GM18520 (cell line): ENCODE measurements at regions not wholly inside any gene's neighbourhood (a gene's known extent, or its start where the extent isn't known, plus 50 kb on each side); places are given as distances from the start of the nearest gene placed in this dataset.
"Not testable (repeated sequence)": the region's sequence is repeated elsewhere in the genome, so short reads cannot be mapped to it uniquely, and the experiment has no call there.

ENCODE experiments used
- ATAC-seq: cut with Tn5 transposase; IDR thresholded peaks from one replicate; pipeline ENCODE4 v1.9.1; 2021; ENCODE audit not compliant: unreplicated experiment

DNA sequence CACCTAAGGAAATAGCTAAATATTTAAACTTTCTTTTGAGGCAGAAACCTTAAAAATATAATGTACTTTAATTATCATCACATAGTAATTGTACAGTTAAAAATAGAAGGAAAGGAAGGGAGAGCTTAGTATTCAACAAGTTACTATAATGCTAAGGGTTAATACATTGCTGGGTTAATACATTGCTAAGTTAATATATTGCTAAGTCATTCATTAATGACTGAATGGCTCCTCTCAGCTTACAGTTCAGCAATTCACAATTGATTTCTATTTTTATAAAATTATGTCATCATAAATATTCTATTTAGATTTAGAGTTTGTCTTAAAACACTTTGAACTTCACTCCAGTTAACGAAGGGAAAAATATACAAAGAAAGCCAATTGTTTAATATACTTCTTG, 207.9 kb downstream of the BMP4 start:
- no peak for ATAC-seq

GRCh38 chr14:53744857-53745256, 211.8 kb downstream of the BMP4 start:
- no peak for ATAC-seq

- no peak for ATAC-seq
Observed at GRCh38 chr14:53743371-53743770, 213.3 kb downstream of the BMP4 start.

- no peak for ATAC-seq
Observed at GRCh38 chr14:53742233-53742620, 214.4 kb downstream of the BMP4 start.

- no peak for ATAC-seq
Observed at GRCh38 chr14:53741479-53742232, 215.0 kb downstream of the BMP4 start.

- no peak for ATAC-seq
Observed at GRCh38 chr14:53740570-53740969, 216.1 kb downstream of the BMP4 start.

- ATAC-seq: no peak
Observed at GRCh38 chr14:53735916-53736315, 220.7 kb downstream of the BMP4 start.

GRCh38 chr14:53723221-53723620, 233.4 kb downstream of the BMP4 start:
- ATAC-seq: no peak

GRCh38 chr14:53719536-53719935, 237.1 kb downstream of the BMP4 start:
- no peak for ATAC-seq

DNA sequence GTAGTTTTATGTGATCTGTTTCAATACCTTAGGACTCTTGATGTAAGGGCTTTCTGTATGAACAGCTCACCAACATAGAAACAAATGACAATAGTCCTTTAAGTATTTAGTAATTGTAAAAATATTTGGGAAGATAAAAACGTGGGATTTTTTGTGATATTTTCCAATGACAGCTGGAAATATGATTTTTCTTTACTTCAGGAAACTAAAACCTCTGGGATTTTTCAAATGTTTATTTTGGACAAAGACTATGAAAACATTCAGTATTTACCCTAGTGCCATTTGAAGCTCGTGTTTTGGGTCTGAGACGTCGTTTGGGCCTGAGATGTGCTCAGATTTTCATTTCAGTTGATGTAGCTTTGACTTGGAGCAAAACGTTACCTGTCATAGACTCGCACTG, 240.0 kb downstream of the BMP4 start:
- no peak for ATAC-seq

- ATAC-seq: no peak
Observed at GRCh38 chr14:53715193-53715721, 241.4 kb downstream of the BMP4 start.

DNA sequence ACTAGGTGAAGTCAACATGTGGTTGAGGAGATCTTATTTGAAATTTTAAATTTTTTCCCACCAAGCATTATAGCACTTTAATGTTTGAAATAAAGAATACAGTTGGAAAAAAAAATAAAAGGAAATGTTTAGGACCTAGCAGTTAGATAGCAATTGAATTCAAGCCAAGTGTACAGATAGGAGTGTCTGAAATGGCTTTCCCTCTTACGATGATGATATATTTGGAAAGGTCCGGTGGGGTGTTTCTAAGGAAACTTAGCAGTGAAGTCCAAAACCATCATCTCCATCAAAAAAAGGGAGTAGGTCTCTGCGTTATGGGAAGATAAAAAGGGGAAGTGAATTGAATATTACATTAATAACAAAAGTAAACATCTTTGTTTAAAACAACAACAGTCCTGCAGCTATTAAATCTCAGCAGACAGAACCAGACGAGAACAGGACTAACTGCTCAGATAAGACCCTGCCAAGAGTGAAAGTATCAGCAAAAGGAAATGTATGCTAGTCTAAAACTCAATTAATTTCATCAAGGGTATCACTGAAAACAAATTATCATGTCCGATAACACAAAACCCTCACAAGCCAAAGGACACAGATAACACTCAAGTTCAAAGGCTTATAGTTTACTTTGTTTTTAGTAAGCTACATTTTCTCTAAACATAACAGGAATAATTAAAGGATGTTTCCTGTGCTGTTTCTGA, 242.0 kb downstream of the BMP4 start:
- ATAC-seq: no peak

GRCh38 chr14:53712901-53713300, 243.7 kb downstream of the BMP4 start:
- not testable (repeated sequence) for ATAC-seq

GRCh38 chr14:53711205-53711604, 245.4 kb downstream of the BMP4 start:
- no peak for ATAC-seq

GRCh38 chr14:53710615-53711014, 246.0 kb downstream of the BMP4 start:
- ATAC-seq: no peak

- no peak for ATAC-seq
Observed at GRCh38 chr14:53709381-53709780, 247.2 kb downstream of the BMP4 start.

- no peak for ATAC-seq
Observed at GRCh38 chr14:53703457-53703856, 253.2 kb downstream of the BMP4 start.

DNA sequence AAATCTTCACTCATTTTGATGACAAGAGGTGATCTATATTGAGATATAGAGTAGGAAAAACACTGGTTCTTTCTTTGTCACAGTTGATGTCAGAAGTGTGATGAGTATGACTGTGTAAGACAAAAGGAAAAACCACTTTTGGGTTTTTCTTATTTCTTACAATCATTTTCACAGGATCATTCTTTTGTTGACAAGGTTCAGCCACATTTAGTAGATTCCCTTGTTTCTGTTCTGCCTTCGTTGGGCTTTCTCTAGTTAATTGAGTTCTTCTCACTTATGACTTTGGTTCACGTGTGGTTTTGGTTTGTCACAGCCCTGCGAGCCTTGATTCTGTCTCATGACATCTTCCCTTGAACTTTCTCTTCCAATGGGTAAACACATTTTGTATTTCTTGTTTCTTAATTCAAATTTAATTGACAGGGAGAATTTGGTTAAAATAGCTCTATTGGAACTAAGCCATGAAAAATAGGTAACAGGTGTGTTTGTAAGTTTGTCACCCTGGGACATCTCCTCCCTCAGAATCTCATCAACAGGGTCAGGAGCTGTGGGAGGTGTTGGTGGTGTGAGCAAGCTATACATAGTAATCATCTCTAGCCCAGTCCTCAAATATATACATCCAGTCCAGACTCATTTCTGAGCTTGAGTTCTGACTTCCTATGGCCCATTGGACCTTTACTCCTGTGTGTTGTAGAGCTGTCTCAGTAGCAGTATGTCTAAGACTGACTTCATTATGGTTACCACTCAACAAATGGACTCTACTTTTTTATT, 255.3 kb downstream of the BMP4 start:
- ATAC-seq: peak; percentile 62

DNA sequence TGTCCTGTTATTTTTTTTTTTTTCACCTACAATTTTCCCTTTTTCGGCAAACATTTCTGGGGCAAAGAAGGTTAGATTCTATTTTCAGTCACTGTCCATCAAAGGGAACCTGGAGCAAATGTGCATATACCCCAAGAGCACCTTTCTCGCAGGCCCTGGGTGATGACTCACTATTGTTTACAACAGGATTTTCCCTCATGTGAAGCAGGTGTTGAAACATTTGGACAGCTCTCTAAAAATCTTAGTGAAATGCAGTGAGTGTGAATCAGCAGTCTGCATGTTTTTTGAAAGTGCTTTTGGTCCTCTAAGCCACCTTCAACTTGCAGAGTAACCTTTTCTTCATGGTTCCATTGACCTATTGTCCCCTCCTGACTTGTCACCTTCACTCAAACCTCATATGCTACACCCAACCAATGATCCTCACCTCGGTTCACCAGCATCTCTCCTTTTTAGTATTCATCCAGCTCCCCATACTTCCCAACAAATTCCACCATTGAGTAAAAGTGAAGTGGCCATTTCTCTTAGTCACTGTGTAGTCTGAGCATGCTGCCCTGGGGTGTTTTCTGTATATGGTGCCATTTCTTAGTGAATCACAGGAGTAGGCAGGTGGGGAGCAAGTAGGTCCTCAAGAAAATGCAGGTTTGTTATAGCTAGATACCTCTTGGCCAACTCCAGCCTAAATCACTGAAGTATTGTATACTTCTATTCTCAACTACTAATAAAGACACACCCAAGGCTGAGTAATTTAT, 260.2 kb downstream of the BMP4 start:
- no peak for ATAC-seq

DNA sequence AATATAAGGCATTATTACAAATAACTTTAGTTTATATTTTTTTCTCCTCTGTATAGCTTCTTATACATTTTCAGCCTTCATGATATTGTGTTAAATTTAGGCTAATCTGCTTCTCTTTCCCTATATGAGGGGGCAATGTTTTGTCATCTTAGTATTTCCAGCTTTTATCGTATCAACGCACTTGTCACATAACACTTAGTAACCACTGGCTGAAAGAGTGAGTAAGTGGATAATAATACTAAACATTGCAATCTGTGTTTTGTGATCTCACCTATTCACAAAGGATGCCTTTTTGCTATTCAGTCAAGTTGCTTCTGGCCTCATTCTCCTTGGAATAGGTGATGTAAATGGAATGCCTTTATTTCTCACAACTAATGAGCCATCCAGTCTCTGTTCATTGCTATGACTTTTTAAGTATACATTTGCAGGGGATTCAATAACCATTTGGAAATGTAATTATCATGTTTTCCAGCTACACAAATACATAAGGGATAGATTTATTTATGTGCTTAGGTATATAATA, 260.9 kb downstream of the BMP4 start:
- no peak for ATAC-seq

- ATAC-seq: no peak
Observed at GRCh38 chr14:53692885-53693284, 263.7 kb downstream of the BMP4 start.
